Activated T-helper 2 cell treated with anti-CD3 and anti-CD28 coated beads, Interferon-gamma antibody, Interleukin-2, Interleukin-4, amounts not matched to agents 10 μg/mL and 5 μg/mL and 100 μg/mL, durations not matched to agents 14 hours and 24 hours and 36 hours (primary cell): ENCODE measurements at regions not wholly inside any gene's neighbourhood (a gene's known extent, or its start where the extent isn't known, plus 50 kb on each side); places are given as distances from the start of the nearest gene placed in this dataset.
"Not testable (repeated sequence)": the region's sequence is repeated elsewhere in the genome, so short reads cannot be mapped to it uniquely, and the experiment has no call there.

Experiments
- DNase-seq: peaks from one replicate; pipeline ENCODE4 v3.0.0; 2021; ENCODE audit warnings: low spot score
- H3K27ac Mint-ChIP-seq: one replicate; pipeline ENCODE4 v1.8.0; 2021; ENCODE audit warnings: mixed read lengths
- H3K27me3 Mint-ChIP-seq: one replicate; pipeline ENCODE4 v1.8.0; 2021; ENCODE audit warnings: low read depth, mixed read lengths
- H3K36me3 Mint-ChIP-seq: one replicate; pipeline ENCODE4 v1.8.0; 2021; ENCODE audit warnings: low read depth, mixed read lengths
- H3K4me1 Mint-ChIP-seq: one replicate; pipeline ENCODE4 v1.8.0; 2021; ENCODE audit warnings: low read depth, mixed read lengths
- H3K4me3 Mint-ChIP-seq: one replicate; pipeline ENCODE4 v1.8.0; 2021; ENCODE audit warnings: low read depth, mild to moderate bottlenecking, moderate library complexity, mixed read lengths
- H3K9me3 Mint-ChIP-seq: one replicate; pipeline ENCODE4 v1.8.0; 2021; ENCODE audit warnings: mixed read lengths
- intact Hi-C: fragments of 100-400 bp; cut with micrococcal nuclease; formaldehyde crosslinking; loops from one replicate; pipeline ENCODE4 v1.15.1; 2023

- intact Hi-C loops: no loop called here
Measured at GRCh38 chr1:148363439-148363810, 119.7 kb downstream of the PPIAL4G start.

GRCh38 chr1:148362626-148363438 lies 120.3 kb downstream of the PPIAL4G start:
- no peak overlapping the region for H3K27ac Mint-ChIP-seq
- peaks cover 13% of the 10 kb centered on the region for H3K27me3 Mint-ChIP-seq
- intact Hi-C loops: no loop called here
- H3K4me1 Mint-ChIP-seq: peaks cover 45% of the 10 kb centered on the region
- H3K36me3 Mint-ChIP-seq: no peaks in the 10 kb centered on the region
- H3K4me3 Mint-ChIP-seq: peak overlapping the region; percentile 77
- H3K9me3 Mint-ChIP-seq: no peaks in the 10 kb centered on the region
- no peak for DNase-seq

More at GRCh38 chr1:148363439-148363810, 119.7 kb downstream of the PPIAL4G start:
- peak overlapping the region; percentile 77 for H3K4me3 Mint-ChIP-seq
- no peak overlapping the region for H3K27ac Mint-ChIP-seq
- no peak for DNase-seq
- peaks cover 7% of the 10 kb centered on the region for H3K27me3 Mint-ChIP-seq
- peaks cover 45% of the 10 kb centered on the region for H3K4me1 Mint-ChIP-seq
- no peaks in the 10 kb centered on the region for H3K9me3 Mint-ChIP-seq
- H3K36me3 Mint-ChIP-seq: no peaks in the 10 kb centered on the region

GRCh38 chr1:148362216-148362611 lies 120.9 kb downstream of the PPIAL4G start:
- Mint-ChIP-seq H3K36me3 (no peaks in the 10 kb centered on the region), H3K9me3 (no peaks in the 10 kb centered on the region), H3K4me3 (peak overlapping the region; percentile 77), H3K27ac (peak overlapping the region; percentile 9), H3K27me3 (peaks cover 19% of the 10 kb centered on the region), H3K4me1 (peaks cover 45% of the 10 kb centered on the region)
- intact Hi-C loops: no loop called here
- no peak for DNase-seq

- Mint-ChIP-seq H3K4me3 (peak overlapping the region; percentile 77), H3K27ac (peak overlapping the region; percentile 9), H3K27me3 (peaks cover 24% of the 10 kb centered on the region), H3K4me1 (peaks cover 41% of the 10 kb centered on the region)
- DNase-seq: peak; percentile 26
- intact Hi-C loops, H3K9me3 Mint-ChIP-seq, H3K36me3 Mint-ChIP-seq: not testable (repeated sequence)
Measured at GRCh38 chr1:148361427-148362215, 121.5 kb downstream of the PPIAL4G start.

- intact Hi-C loops: no loop called here
- DNase-seq: no peak
- Mint-ChIP-seq H3K36me3 (no peaks in the 10 kb centered on the region), H3K4me1 (peaks cover 12% of the 10 kb centered on the region), H3K27me3 (peaks cover 53% of the 10 kb centered on the region), H3K9me3 (no peaks in the 10 kb centered on the region), H3K4me3 (no peak overlapping the region), H3K27ac (no peak overlapping the region)
Measured at GRCh38 chr1:148357037-148357436, 126.1 kb downstream of the PPIAL4G start.

GRCh38 chr1:148355976-148356375 lies 127.1 kb downstream of the PPIAL4G start:
- no peak for DNase-seq
- intact Hi-C loops: no loop called here
- Mint-ChIP-seq H3K36me3 (no peaks in the 10 kb centered on the region), H3K27ac (no peak overlapping the region), H3K27me3 (peaks cover 63% of the 10 kb centered on the region), H3K4me1 (peaks cover 3% of the 10 kb centered on the region), H3K9me3 (no peaks in the 10 kb centered on the region), H3K4me3 (no peak overlapping the region)

GRCh38 chr1:148354913-148355308 lies 128.2 kb downstream of the PPIAL4G start:
- Mint-ChIP-seq H3K9me3 (no peaks in the 10 kb centered on the region), H3K27me3 (peaks cover 65% of the 10 kb centered on the region), H3K27ac (no peak overlapping the region), H3K36me3 (no peaks in the 10 kb centered on the region), H3K4me3 (no peak overlapping the region), H3K4me1 (peaks cover 3% of the 10 kb centered on the region)
- DNase-seq: no peak
- intact Hi-C loops: no loop called here

- no peak overlapping the region for H3K27ac Mint-ChIP-seq
- peaks cover 69% of the 10 kb centered on the region for H3K27me3 Mint-ChIP-seq
- no peaks in the 10 kb centered on the region for H3K9me3 Mint-ChIP-seq
- H3K4me1 Mint-ChIP-seq: peaks cover 3% of the 10 kb centered on the region
- no peaks in the 10 kb centered on the region for H3K36me3 Mint-ChIP-seq
- no peak for DNase-seq
- H3K4me3 Mint-ChIP-seq: no peak overlapping the region
- intact Hi-C loops: no loop called here
Measured at GRCh38 chr1:148354284-148354912, 128.7 kb downstream of the PPIAL4G start.

GRCh38 chr1:148353461-148354283 lies 129.4 kb downstream of the PPIAL4G start:
- no peak for DNase-seq
- H3K9me3 Mint-ChIP-seq: no peaks in the 10 kb centered on the region
- no peak overlapping the region for H3K27ac Mint-ChIP-seq

GRCh38 chr1:148352470-148353053 lies 130.5 kb downstream of the PPIAL4G start:
- no peaks in the 10 kb centered on the region for H3K36me3 Mint-ChIP-seq
- H3K9me3 Mint-ChIP-seq: no peaks in the 10 kb centered on the region
- no peak overlapping the region for H3K4me3 Mint-ChIP-seq
- intact Hi-C loops: no loop called here
- no peak overlapping the region for H3K27ac Mint-ChIP-seq
- peaks cover 74% of the 10 kb centered on the region for H3K27me3 Mint-ChIP-seq
- peaks cover 3% of the 10 kb centered on the region for H3K4me1 Mint-ChIP-seq
- no peak for DNase-seq

More at GRCh38 chr1:148353461-148354283, 129.4 kb downstream of the PPIAL4G start:
- Mint-ChIP-seq H3K36me3 (no peaks in the 10 kb centered on the region), H3K27me3 (peaks cover 76% of the 10 kb centered on the region), H3K4me1 (peaks cover 3% of the 10 kb centered on the region), H3K4me3 (no peak overlapping the region)
- intact Hi-C loops: no loop called here

- H3K36me3 Mint-ChIP-seq: no peaks in the 10 kb centered on the region
- H3K9me3 Mint-ChIP-seq: no peaks in the 10 kb centered on the region
- no peak overlapping the region for H3K27ac Mint-ChIP-seq
- H3K4me1 Mint-ChIP-seq: no peaks in the 10 kb centered on the region
- H3K27me3 Mint-ChIP-seq: peaks cover 53% of the 10 kb centered on the region
- DNase-seq: no peak
- intact Hi-C loops: no loop called here
- H3K4me3 Mint-ChIP-seq: no peak overlapping the region
Measured at GRCh38 chr1:148347781-148348180, 135.3 kb downstream of the PPIAL4G start.

GRCh38 chr1:148345659-148346151 lies 137.4 kb downstream of the PPIAL4G start:
- H3K4me3 Mint-ChIP-seq, H3K36me3 Mint-ChIP-seq, H3K4me1 Mint-ChIP-seq, H3K27ac Mint-ChIP-seq, DNase-seq, H3K9me3 Mint-ChIP-seq, intact Hi-C loops: not testable (repeated sequence)
- peaks cover 44% of the 10 kb centered on the region for H3K27me3 Mint-ChIP-seq
